NT2/D1 (cell line): ENCODE measurements at regions not wholly inside any gene's neighbourhood (a gene's known extent, or its start where the extent isn't known, plus 50 kb on each side); places are given as distances from the start of the nearest gene placed in this dataset.

Experiments used
- SUZ12 ChIP-seq: IDR thresholded peaks from 2 replicates; pipeline ENCODE4 v1.6.1; 2011; ENCODE audit not compliant: insufficient read length, insufficient read depth; ENCODE audit errors: extremely low read depth
- YY1 ChIP-seq: IDR thresholded peaks from 2 replicates; pipeline ENCODE4 v1.6.1; 2011; ENCODE audit not compliant: insufficient read length, insufficient read depth
- ZNF274 ChIP-seq: IDR thresholded peaks from 2 replicates; pipeline ENCODE4 v1.6.1; 2011; ENCODE audit warnings: mild to moderate bottlenecking, low read depth, low read length

DNA sequence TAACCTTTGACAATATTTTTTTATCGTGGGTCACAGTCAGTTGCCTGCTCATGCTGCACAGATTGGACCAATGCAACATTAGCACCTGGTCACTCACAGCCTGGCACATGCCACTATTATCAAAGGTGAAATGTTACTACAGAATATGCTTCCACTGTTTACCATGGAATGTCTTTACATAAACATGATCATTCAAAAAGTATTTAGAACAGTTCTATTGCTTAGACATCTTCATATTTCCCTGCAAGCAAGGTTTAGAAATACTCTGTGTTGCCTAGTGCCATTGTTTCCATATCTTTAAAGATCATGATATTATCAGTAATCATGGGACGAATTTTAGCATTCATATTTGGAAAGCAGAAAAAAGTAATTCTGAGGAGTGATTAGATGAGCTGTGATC lies 179.9 kb upstream of the CHRM2 start:
- no peak for TF ChIP-seq ZNF274
- no peak for TF ChIP-seq YY1
- no peak for TF ChIP-seq SUZ12
